HG02852 (cell line): ENCODE measurements at regions not wholly inside any gene's neighbourhood (a gene's known extent, or its start where the extent isn't known, plus 50 kb on each side); places are given as distances from the start of the nearest gene placed in this dataset.

Source experiments
- ATAC-seq: cut with Tn5 transposase; IDR thresholded peaks from one replicate; pipeline ENCODE4 v1.9.1; 2021; ENCODE audit warnings: mild to moderate bottlenecking, moderate library complexity; ENCODE audit not compliant: unreplicated experiment

- no peak for ATAC-seq
Observed at GRCh38 chr18:24868311-24868710, 407.9 kb downstream of the HRH4 start.

- no peak for ATAC-seq
Observed at GRCh38 chr18:24868760-24869237, 408.4 kb downstream of the HRH4 start.

- no peak for ATAC-seq
Observed at GRCh38 chr18:24869285-24869684, 408.8 kb downstream of the HRH4 start.

GRCh38 chr18:24875286-24875685 lies 414.8 kb downstream of the HRH4 start:
- no peak for ATAC-seq

GRCh38 chr18:24875777-24876176 lies 415.3 kb downstream of the HRH4 start:
- ATAC-seq: no peak

GRCh38 chr18:24876266-24876665 lies 415.8 kb downstream of the HRH4 start:
- no peak for ATAC-seq

- ATAC-seq: no peak
Observed at GRCh38 chr18:24877066-24877465, 416.6 kb downstream of the HRH4 start.

- ATAC-seq: no peak
Observed at GRCh38 chr18:24877546-24877945, 417.1 kb downstream of the HRH4 start.

- no peak for ATAC-seq
Observed at GRCh38 chr18:24878289-24878688, 417.9 kb downstream of the HRH4 start.

GRCh38 chr18:24885276-24885675 lies 424.8 kb downstream of the HRH4 start:
- no peak for ATAC-seq

- no peak for ATAC-seq
Observed at GRCh38 chr18:24894880-24895279, 434.4 kb downstream of the HRH4 start.

- ATAC-seq: no peak
Observed at GRCh38 chr18:24897461-24897860, 437.0 kb downstream of the HRH4 start.

GRCh38 chr18:24910221-24910620 lies 441.7 kb downstream of the ZNF521 start:
- no peak for ATAC-seq

GRCh38 chr18:24913507-24914170 lies 438.3 kb downstream of the ZNF521 start:
- no peak for ATAC-seq

- no peak for ATAC-seq
Observed at GRCh38 chr18:24914171-24914525, 437.8 kb downstream of the ZNF521 start.

GRCh38 chr18:24914685-24915084 lies 437.3 kb downstream of the ZNF521 start:
- ATAC-seq: no peak

- no peak for ATAC-seq
Observed at GRCh38 chr18:24915547-24915946, 436.4 kb downstream of the ZNF521 start.

GRCh38 chr18:24917767-24918166 lies 434.2 kb downstream of the ZNF521 start:
- no peak for ATAC-seq

GRCh38 chr18:24918257-24918656 lies 433.7 kb downstream of the ZNF521 start:
- ATAC-seq: no peak

- ATAC-seq: no peak
Observed at GRCh38 chr18:24919181-24919797, 432.7 kb downstream of the ZNF521 start.

- ATAC-seq: peak; percentile 36
Observed at GRCh38 chr18:24922491-24922890, 429.5 kb downstream of the ZNF521 start.

GRCh38 chr18:24923138-24923537 lies 428.8 kb downstream of the ZNF521 start:
- peak; percentile 94 for ATAC-seq
